Astrocyte of the cerebellum (primary cell): ENCODE measurements at regions not wholly inside any gene's neighbourhood (a gene's known extent, or its start where the extent isn't known, plus 50 kb on each side); places are given as distances from the start of the nearest gene placed in this dataset.

Source experiments
- DNase-seq: peaks from one replicate; pipeline ENCODE4 v3.0.0-alpha.2; 2011; ENCODE audit warnings: low read depth
- H3K4me3 ChIP-seq: 2 replicates; pipeline ENCODE4 v1.5.1; 2011; ENCODE audit warnings: mild to moderate bottlenecking, low read depth, low read length, moderate library complexity
- in situ Hi-C: cut with HindIII; loops from 2 replicates; pipeline ENCODE4 v1.10.0; 2017; ENCODE audit warnings: low sequenced_read_pairs
- TF ChIP-seq, protein P1 (sequence below): IDR thresholded peaks from 2 replicates; pipeline ENCODE4 v1.5.1; 2012; ENCODE audit warnings: low read length, low read depth, moderate library complexity, mild to moderate bottlenecking; ENCODE audit errors: missing control alignments

DNA sequence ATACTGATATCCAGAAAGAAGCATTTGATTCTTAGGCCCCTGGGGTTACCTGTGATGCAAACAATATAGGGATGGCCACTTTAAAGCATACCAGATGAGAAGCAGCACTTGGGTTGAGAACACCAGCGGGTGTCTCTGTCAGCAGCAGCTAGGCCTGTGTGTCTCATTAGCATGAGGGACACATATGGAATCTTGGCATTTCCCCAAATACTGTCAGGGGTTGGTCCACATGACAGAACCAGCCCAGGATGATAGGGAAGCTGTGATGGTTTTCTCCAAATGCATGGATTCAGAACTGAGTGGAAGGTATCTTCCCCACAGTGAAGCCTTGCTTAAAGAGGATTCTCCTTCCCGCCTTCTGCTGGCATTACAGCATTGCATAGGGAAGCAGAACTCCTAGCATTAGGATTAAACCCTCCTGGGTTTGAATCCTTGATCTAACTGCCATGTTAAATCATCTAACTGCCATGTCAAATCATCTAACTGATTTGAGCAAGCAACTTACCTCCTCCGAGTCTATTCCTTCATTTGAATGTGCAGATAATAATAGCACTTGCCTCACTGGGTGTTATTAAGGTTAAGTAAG, 111.5 kb upstream of the WSCD2 start:
- H3K4me3 ChIP-seq: no peak overlapping the region
- TF ChIP-seq, protein P1, sequence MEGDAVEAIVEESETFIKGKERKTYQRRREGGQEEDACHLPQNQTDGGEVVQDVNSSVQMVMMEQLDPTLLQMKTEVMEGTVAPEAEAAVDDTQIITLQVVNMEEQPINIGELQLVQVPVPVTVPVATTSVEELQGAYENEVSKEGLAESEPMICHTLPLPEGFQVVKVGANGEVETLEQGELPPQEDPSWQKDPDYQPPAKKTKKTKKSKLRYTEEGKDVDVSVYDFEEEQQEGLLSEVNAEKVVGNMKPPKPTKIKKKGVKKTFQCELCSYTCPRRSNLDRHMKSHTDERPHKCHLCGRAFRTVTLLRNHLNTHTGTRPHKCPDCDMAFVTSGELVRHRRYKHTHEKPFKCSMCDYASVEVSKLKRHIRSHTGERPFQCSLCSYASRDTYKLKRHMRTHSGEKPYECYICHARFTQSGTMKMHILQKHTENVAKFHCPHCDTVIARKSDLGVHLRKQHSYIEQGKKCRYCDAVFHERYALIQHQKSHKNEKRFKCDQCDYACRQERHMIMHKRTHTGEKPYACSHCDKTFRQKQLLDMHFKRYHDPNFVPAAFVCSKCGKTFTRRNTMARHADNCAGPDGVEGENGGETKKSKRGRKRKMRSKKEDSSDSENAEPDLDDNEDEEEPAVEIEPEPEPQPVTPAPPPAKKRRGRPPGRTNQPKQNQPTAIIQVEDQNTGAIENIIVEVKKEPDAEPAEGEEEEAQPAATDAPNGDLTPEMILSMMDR: no peak
- DNase-seq: no peak
- in situ Hi-C loops: no loop called here

DNA sequence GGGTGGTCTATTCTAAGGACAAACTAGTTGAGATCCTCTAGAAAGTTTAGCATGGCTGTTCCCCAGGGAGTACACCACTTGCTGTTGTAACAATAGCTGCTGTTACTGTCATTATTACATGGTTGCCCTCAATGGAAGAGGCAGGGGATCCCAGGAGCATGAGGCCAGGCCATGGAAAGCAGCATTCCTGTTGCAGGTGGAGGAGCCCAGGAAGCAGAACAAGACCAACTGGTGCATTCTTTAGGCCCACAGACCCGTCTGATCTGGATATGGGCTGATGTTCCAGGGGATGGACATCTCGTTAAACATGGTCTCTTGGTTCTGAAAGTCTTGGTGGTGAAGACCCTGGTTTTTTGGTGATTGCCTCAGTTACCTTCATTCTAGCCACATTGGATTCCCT, 109.2 kb upstream of the WSCD2 start:
- no peak overlapping the region for H3K4me3 ChIP-seq
- no peak for DNase-seq
- in situ Hi-C loops: no loop called here
- TF ChIP-seq, protein P1: no peak

DNA sequence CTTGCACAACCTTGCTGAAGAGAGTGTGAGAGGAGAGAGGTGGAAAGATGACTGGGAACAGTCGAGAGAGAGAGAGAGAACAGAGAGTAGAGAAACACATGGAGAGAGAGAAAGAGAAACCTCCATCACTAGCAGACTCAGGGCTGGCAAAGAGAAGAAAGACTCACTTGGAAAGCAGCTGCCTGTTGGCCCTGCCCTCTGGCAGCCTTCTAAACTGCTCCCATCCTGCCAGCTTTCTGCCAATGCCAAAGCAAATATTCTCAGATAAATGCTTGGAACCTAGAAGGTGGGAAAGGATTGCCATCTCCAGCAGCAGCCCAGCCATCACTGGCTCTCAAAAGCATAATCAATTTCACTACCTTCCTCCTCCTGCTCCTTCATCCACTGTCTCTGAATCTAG, 107.9 kb upstream of the WSCD2 start:
- no peak for DNase-seq
- in situ Hi-C loops: no loop called here
- TF ChIP-seq, protein P1: no peak
- no peak overlapping the region for H3K4me3 ChIP-seq

DNA sequence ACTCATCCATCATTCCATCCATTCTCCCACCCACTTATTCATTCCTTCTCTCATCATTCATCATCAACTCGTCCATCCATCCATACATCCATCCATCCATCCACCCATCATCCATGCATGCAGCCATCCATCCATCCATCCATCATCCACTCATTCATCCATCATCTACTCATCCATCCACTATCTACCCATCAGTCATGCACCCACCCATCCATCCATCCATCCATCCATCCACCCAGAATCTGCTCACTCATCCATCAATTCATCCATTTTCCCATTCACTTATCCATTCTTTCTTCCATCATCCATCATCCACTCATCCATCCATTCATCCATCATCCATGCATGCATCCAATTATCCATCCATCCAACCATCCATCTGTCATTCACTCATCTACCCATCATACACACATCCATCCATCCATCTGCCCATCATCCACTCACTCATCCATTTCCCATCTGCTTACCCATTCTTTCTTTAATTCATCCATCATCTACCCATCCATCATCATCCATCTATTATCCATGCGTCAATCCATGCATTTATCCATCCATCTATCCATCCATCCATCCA, 107.1 kb upstream of the WSCD2 start:
- no peak for DNase-seq
- TF ChIP-seq, protein P1: no peak
- H3K4me3 ChIP-seq: no peak overlapping the region
- in situ Hi-C loops: no loop called here

DNA sequence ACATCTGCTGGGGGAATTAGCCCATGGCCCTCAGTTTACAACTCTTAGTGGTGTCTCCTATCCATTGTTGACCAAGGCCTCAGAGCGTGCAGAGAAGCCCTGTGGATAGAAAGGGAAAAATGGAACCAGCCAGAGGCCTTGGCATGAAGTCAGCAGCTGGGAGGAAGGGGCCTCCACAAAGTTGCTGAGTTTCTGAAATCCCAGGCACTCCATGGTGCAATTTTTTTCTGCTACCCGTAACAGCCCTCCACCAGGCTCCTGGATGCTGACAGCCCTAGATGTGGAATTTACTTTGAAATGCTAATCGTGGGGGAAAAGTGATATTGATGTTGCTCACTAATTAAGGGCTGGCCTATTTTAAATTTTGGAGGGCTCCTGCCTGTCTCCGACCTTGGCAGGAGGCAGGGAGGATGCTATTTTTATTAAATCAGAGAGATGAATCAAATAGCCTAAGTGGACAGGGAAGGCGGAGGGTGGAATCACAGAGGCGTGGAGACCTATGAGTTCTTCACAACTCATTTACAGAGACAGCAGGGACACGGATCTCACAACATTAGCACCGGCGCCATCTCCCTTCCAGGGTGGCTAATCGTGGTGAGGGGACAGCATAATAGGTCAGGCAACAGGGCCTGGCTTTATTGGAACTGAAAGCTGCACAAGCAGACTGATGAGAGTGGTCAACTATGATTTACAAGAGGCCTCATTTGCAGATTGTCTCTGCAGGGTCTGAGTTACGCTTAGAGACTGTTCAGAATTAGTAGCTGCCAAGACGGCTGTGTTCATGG, 99.8 kb upstream of the WSCD2 start:
- H3K4me3 ChIP-seq: no peak overlapping the region
- in situ Hi-C loops: no loop called here
- TF ChIP-seq, protein P1: no peak
- no peak for DNase-seq

DNA sequence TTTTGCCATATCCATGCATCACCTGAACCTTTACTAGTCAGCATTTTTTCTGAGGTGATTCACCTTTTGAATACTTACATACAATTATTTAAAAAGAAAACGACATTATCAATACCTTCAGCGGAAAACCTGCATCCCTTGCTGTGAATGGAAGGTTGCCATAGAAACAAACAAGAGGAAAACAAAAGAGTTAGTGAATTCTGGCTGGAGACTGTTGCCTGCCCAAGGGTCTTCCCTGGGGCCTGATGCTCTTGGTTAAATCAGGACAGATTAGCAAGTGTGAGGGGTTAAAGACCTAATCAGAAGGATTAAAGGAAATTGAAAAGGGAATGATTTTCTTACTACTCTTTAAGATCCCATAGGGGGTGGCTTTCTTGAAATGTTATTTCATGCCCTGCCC, 96.0 kb upstream of the WSCD2 start:
- DNase-seq: no peak
- H3K4me3 ChIP-seq: no peak overlapping the region
- TF ChIP-seq, protein P1: no peak
- in situ Hi-C loops: no loop called here
